Activated B cell treated with CpG ODN at 0.5 μM for 24 hours (primary cell): ENCODE measurements at regions not wholly inside any gene's neighbourhood (a gene's known extent, or its start where the extent isn't known, plus 50 kb on each side); places are given as distances from the start of the nearest gene placed in this dataset.

Source experiments
- ATAC-seq: fragments of 200-7000 bp; cut with Tn5 transposase; one replicate; pipeline ENCODE4 v1.10.0; 2021; ENCODE audit warnings: low read depth, mild to moderate bottlenecking, moderate library complexity
- CTCF ChIA-PET: fragments of 350-600 bp; sonication (Branson Sonifier 250); formaldehyde crosslinking; loops from one replicate; lab custom pipeline; 2021; ENCODE audit warnings: antibody characterized with exemption; lab: Charles Lee
- POLR2A ChIA-PET: fragments of 350-600 bp; sonication (Branson Sonifier 250); formaldehyde crosslinking; loops from one replicate; lab custom pipeline; 2021; ENCODE audit warnings: antibody characterized with exemption; lab: Charles Lee
- DNase-seq: peaks from one replicate; pipeline ENCODE4 v3.0.0; 2022
- H3K27ac Mint-ChIP-seq: one replicate; pipeline ENCODE4 v1.8.0; 2020; ENCODE audit warnings: mixed read lengths
- H3K27me3 Mint-ChIP-seq: one replicate; pipeline ENCODE4 v1.8.0; 2021; ENCODE audit warnings: mixed read lengths
- H3K36me3 Mint-ChIP-seq: one replicate; pipeline ENCODE4 v1.8.0; 2021; ENCODE audit warnings: low read depth, mixed read lengths
- H3K4me1 Mint-ChIP-seq: one replicate; pipeline ENCODE4 v1.8.0; 2021; ENCODE audit warnings: mixed read lengths
- H3K4me3 Mint-ChIP-seq: one replicate; pipeline ENCODE4 v1.8.0; 2020; ENCODE audit warnings: mild to moderate bottlenecking, mixed read lengths
- H3K9me3 Mint-ChIP-seq: one replicate; pipeline ENCODE4 v1.8.0; 2020; ENCODE audit warnings: mixed read lengths
- CTCF ChIP-seq: fragments of 200-600 bp; IDR thresholded peaks from one replicate; pipeline ENCODE4 v1.8.0; 2022; ENCODE audit warnings: antibody characterized with exemption, mild to moderate bottlenecking
- intact Hi-C: fragments of 100-400 bp; cut with micrococcal nuclease; formaldehyde crosslinking; loops from one replicate; pipeline ENCODE4 v1.15.1; 2024

GRCh38 chr4:183843248-183843671, 61.8 kb upstream of the STOX2 start:
- H3K9me3 Mint-ChIP-seq: peaks cover 12% of the 10 kb centered on the region
- TF ChIP-seq CTCF: no peak
- intact Hi-C loops: loop anchor here (5.0 kb wide), 2 partner anchors 1164 to 1339 kb away; no protein-coding TSS in a partner anchor

GRCh38 chr4:183846951-183847350, 58.2 kb upstream of the STOX2 start:
- POLR2A ChIA-PET: no interaction called here
- no peak for DNase-seq
- H3K4me3 Mint-ChIP-seq: no peak overlapping the region
- H3K27me3 Mint-ChIP-seq: peaks cover 29% of the 10 kb centered on the region
- no peaks in the 10 kb centered on the region for H3K36me3 Mint-ChIP-seq
- no peak for TF ChIP-seq CTCF
- ATAC-seq: no peak
- peaks cover 12% of the 10 kb centered on the region for H3K9me3 Mint-ChIP-seq
- CTCF ChIA-PET: no interaction called here
- H3K4me1 Mint-ChIP-seq: no peaks in the 10 kb centered on the region
- no peak overlapping the region for H3K27ac Mint-ChIP-seq
- intact Hi-C loops: no loop called here

More at GRCh38 chr4:183843248-183843671, 61.8 kb upstream of the STOX2 start:
- Mint-ChIP-seq H3K36me3 (no peaks in the 10 kb centered on the region), H3K27me3 (peaks cover 30% of the 10 kb centered on the region), H3K4me1 (no peaks in the 10 kb centered on the region), H3K27ac (no peak overlapping the region), H3K4me3 (no peak overlapping the region)
- DNase-seq (no peak), ATAC-seq (no peak)
- ChIA-PET CTCF (no interaction called here), POLR2A (no interaction called here)

GRCh38 chr4:183848805-183849204, 56.3 kb upstream of the STOX2 start:
- intact Hi-C loops: no loop called here
- Mint-ChIP-seq H3K27ac (no peak overlapping the region), H3K4me3 (no peak overlapping the region), H3K9me3 (peaks cover 12% of the 10 kb centered on the region), H3K4me1 (no peaks in the 10 kb centered on the region), H3K36me3 (no peaks in the 10 kb centered on the region), H3K27me3 (peaks cover 26% of the 10 kb centered on the region)
- ATAC-seq (no peak), DNase-seq (no peak)
- POLR2A ChIA-PET: no interaction called here
- CTCF ChIA-PET: no interaction called here
- no peak for TF ChIP-seq CTCF

GRCh38 chr4:183852910-183853547, 52.1 kb upstream of the STOX2 start:
- TF ChIP-seq CTCF: no peak
- DNase-seq (no peak), ATAC-seq (no peak)
- no peaks in the 10 kb centered on the region for H3K36me3 Mint-ChIP-seq
- intact Hi-C loops: no loop called here
- H3K9me3 Mint-ChIP-seq: no peaks in the 10 kb centered on the region
- POLR2A ChIA-PET: no interaction called here
- H3K4me3 Mint-ChIP-seq: no peak overlapping the region
- no peaks in the 10 kb centered on the region for H3K4me1 Mint-ChIP-seq
- H3K27ac Mint-ChIP-seq: no peak overlapping the region
- CTCF ChIA-PET: no interaction called here
- peaks cover 10% of the 10 kb centered on the region for H3K27me3 Mint-ChIP-seq

- Mint-ChIP-seq H3K36me3 (no peaks in the 10 kb centered on the region), H3K27me3 (peaks cover 7% of the 10 kb centered on the region), H3K4me3 (no peak overlapping the region), H3K9me3 (no peaks in the 10 kb centered on the region), H3K27ac (no peak overlapping the region), H3K4me1 (no peaks in the 10 kb centered on the region)
- ATAC-seq (no peak), DNase-seq (no peak)
- CTCF ChIA-PET: no interaction called here
- TF ChIP-seq CTCF: no peak
- intact Hi-C loops: no loop called here
- POLR2A ChIA-PET: no interaction called here
These were observed 51.6 kb upstream of the STOX2 start for GRCh38 chr4:183853548-183853940.
